Body of pancreas (tissue), 4 donors: ENCODE measurements at regions not wholly inside any gene's neighbourhood (a gene's known extent, or its start where the extent isn't known, plus 50 kb on each side); places are given as distances from the start of the nearest gene placed in this dataset.

Source experiments
- ATAC-seq: fragments of 150-250 bp; one replicate; pipeline ENCODE4 v1.9.1; 2016
- DNase-seq, 4 donors: peaks; one replicate each; pipeline ENCODE4 v3.0.0-alpha.2; 2019
- H3K27ac ChIP-seq, 4 donors: fragments of 200-600 bp; sonication (generic); 1 replicate in 3 of 4; 2 replicates in 1 of 4; pipeline versions ENCODE4 v1.5.1 to v1.6.1; 2016 to 2019; ENCODE audit warnings: mild to moderate bottlenecking in 1 of 4, mixed read lengths in 1 of 4, moderate library complexity in 1 of 4
- H3K27me3 ChIP-seq, 2 donors: fragments of 200-600 bp; sonication (generic); one replicate each; pipeline ENCODE4 v1.6.0; 2016; ENCODE audit warnings: mild to moderate bottlenecking in 1 of 2
- H3K36me3 ChIP-seq, 2 donors: fragments of 200-600 bp; sonication (generic); replicated peaks in 1 of 2; 2 replicates each; pipeline ENCODE4 v1.5.1; 2016; ENCODE audit warnings: low read depth in 2 of 2; ENCODE audit not compliant: insufficient read depth in 1 of 2
- H3K4me1 ChIP-seq: fragments of 200-600 bp; sonication (generic); one replicate; pipeline ENCODE4 v1.6.0; 2016
- H3K4me3 ChIP-seq, 2 donors: fragments of 200-600 bp; sonication (generic); 1 replicate in 1 of 2; 2 replicates in 1 of 2; pipeline ENCODE4 v1.5.1; 2016 to 2019
- H3K9me3 ChIP-seq, 3 donors: fragments of 200-600 bp; sonication (generic); 1 replicate in 2 of 3; 2 replicates in 1 of 3; pipeline ENCODE4 v1.5.1; 2016
- POLR2A ChIP-seq, 3 donors: fragments of 450-650 bp; IDR thresholded peaks; one replicate each; pipeline ENCODE4 v1.6.1; 2016; ENCODE audit warnings: antibody characterized with exemption in 3 of 3, mild to moderate bottlenecking in 2 of 3
- WGBS, 2 donors: methylation state at CpG; one replicate each; pipeline ENCODE4 v1.1.5; 2017; 5-methylcytosine and 5-hydroxymethylcytosine counted together
- intact Hi-C: fragments of 100-400 bp; cut with DNase I; formaldehyde crosslinking; loops from one replicate; pipeline ENCODE4 v1.15.1; 2023
- TF ChIP-seq, protein P1 (sequence below), 7 experiments: fragments of 450-650 bp in 4 of 7; fragments of 200-600 bp in 3 of 7; sonication (generic) in 3 of 7; IDR thresholded peaks; one replicate each; pipeline ENCODE4 v1.5.1; 2016 to 2019; ENCODE audit warnings: antibody characterized with exemption in 7 of 7

GRCh38 chr20:41862476-41862875 is 244.3 kb upstream of the CHD6 start:
- no peaks in the 10 kb centered on the region for H3K36me3 ChIP-seq
- WGBS, 2 donors = 55 to 62% methylated on average over 4 of the region's 4 CpGs
- no peaks in the 10 kb centered on the region for H3K27me3 ChIP-seq
- DNase-seq (no peak), ATAC-seq (no peak)
- H3K27ac ChIP-seq = no peak overlapping the region
- no peaks in the 10 kb centered on the region for H3K9me3 ChIP-seq
- intact Hi-C loops = no loop called here
- H3K4me1 ChIP-seq = no peaks in the 10 kb centered on the region
- H3K4me3 ChIP-seq = no peak overlapping the region
- TF ChIP-seq, protein P1, sequence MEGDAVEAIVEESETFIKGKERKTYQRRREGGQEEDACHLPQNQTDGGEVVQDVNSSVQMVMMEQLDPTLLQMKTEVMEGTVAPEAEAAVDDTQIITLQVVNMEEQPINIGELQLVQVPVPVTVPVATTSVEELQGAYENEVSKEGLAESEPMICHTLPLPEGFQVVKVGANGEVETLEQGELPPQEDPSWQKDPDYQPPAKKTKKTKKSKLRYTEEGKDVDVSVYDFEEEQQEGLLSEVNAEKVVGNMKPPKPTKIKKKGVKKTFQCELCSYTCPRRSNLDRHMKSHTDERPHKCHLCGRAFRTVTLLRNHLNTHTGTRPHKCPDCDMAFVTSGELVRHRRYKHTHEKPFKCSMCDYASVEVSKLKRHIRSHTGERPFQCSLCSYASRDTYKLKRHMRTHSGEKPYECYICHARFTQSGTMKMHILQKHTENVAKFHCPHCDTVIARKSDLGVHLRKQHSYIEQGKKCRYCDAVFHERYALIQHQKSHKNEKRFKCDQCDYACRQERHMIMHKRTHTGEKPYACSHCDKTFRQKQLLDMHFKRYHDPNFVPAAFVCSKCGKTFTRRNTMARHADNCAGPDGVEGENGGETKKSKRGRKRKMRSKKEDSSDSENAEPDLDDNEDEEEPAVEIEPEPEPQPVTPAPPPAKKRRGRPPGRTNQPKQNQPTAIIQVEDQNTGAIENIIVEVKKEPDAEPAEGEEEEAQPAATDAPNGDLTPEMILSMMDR (IDR thresholded peaks at IDR 0.05) = no peak
- no peak for TF ChIP-seq POLR2A (IDR thresholded peaks at IDR 0.05)

GRCh38 chr20:41861772-41862422 is 243.7 kb upstream of the CHD6 start:
- ATAC-seq = no peak
- Histone ChIP-seq H3K4me1 (no peaks in the 10 kb centered on the region), H3K27ac (no peak overlapping the region), H3K36me3 (no peaks in the 10 kb centered on the region), H3K4me3 (no peak overlapping the region), H3K27me3 (no peaks in the 10 kb centered on the region), H3K9me3 (no peaks in the 10 kb centered on the region)
- TF ChIP-seq POLR2A (IDR thresholded peaks at IDR 0.05) = no peak
- TF ChIP-seq, protein P1 (IDR thresholded peaks at IDR 0.05) = no peak
- intact Hi-C loops = no loop called here
- 34 to 37% methylated on average over 6 of the region's 6 CpGs for WGBS, 2 donors
- no peak for DNase-seq

GRCh38 chr20:41854765-41855164 is 236.6 kb upstream of the CHD6 start:
- intact Hi-C loops = no loop called here
- H3K27ac ChIP-seq = no peak overlapping the region
- TF ChIP-seq, protein P1 (IDR thresholded peaks at IDR 0.05) = no peak
- TF ChIP-seq POLR2A (IDR thresholded peaks at IDR 0.05) = no peak
- WGBS, 2 donors = 64 to 68% methylated on average over 3 of the region's 3 CpGs
- H3K27me3 ChIP-seq = no peaks in the 10 kb centered on the region
- H3K4me3 ChIP-seq = no peak overlapping the region
- no peaks in the 10 kb centered on the region for H3K4me1 ChIP-seq
- no peak for DNase-seq
- no peaks in the 10 kb centered on the region for H3K36me3 ChIP-seq
- peaks cover 0 to 6% (median 0%) of the 10 kb centered on the region in 3 donors for H3K9me3 ChIP-seq
- ATAC-seq = no peak

DNA sequence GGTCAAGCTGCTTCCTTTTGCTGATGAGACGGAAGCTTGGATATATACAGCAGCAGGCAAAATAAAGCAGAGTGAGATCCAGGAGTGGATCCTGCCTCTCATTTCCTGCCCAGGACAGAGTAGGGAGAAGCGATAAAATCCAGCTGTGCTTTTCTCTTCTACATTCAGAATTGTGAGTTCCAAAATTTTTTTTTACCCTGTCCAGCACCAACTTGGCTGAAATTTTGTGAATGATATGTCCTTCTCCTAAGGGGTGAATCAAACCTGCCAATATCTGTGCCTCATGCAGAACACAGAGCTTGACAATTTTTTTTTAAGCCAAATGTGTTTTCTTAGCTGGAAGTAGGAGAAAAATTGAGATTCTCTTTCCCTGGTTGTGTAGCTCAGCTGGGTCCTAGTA is 235.6 kb upstream of the CHD6 start:
- no peak overlapping the region for H3K27ac ChIP-seq
- H3K4me3 ChIP-seq = no peak overlapping the region
- TF ChIP-seq POLR2A (IDR thresholded peaks at IDR 0.05) = no peak
- TF ChIP-seq, protein P1 (IDR thresholded peaks at IDR 0.05) = no peak
- ATAC-seq (no peak), DNase-seq (no peak)
- intact Hi-C loops = no loop called here
- 70 to 81% methylated on average over 2 of the region's 2 CpGs for WGBS, 2 donors
- no peaks in the 10 kb centered on the region for H3K4me1 ChIP-seq
- H3K27me3 ChIP-seq = no peaks in the 10 kb centered on the region
- H3K9me3 ChIP-seq = peaks cover 0 to 6% (median 0%) of the 10 kb centered on the region in 3 donors
- no peaks in the 10 kb centered on the region for H3K36me3 ChIP-seq

- no peak for ATAC-seq
- WGBS, 2 donors = 37 to 62% methylated on average over 3 of the region's 3 CpGs
- Histone ChIP-seq H3K9me3 (no peaks in the 10 kb centered on the region), H3K4me1 (no peaks in the 10 kb centered on the region), H3K36me3 (no peaks in the 10 kb centered on the region), H3K4me3 (no peak overlapping the region), H3K27ac (no peak overlapping the region), H3K27me3 (no peaks in the 10 kb centered on the region)
- intact Hi-C loops = no loop called here
- TF ChIP-seq POLR2A (IDR thresholded peaks at IDR 0.05) = no peak
- TF ChIP-seq, protein P1 (IDR thresholded peaks at IDR 0.05) = no peak
- DNase-seq = no peak
These were observed 230.0 kb upstream of the CHD6 start for GRCh38 chr20:41848180-41848579.
